ENCODE measurements at regions not wholly inside any gene's neighbourhood (a gene's known extent, or its start where the extent isn't known, plus 50 kb on each side); places are given as distances from the start of the nearest gene placed in this dataset.

GRCh38 chr5:56480705-56481427 lies 247.7 kb upstream of the ANKRD55 start (continued):
- TF ChIP-seq, protein P1, sequence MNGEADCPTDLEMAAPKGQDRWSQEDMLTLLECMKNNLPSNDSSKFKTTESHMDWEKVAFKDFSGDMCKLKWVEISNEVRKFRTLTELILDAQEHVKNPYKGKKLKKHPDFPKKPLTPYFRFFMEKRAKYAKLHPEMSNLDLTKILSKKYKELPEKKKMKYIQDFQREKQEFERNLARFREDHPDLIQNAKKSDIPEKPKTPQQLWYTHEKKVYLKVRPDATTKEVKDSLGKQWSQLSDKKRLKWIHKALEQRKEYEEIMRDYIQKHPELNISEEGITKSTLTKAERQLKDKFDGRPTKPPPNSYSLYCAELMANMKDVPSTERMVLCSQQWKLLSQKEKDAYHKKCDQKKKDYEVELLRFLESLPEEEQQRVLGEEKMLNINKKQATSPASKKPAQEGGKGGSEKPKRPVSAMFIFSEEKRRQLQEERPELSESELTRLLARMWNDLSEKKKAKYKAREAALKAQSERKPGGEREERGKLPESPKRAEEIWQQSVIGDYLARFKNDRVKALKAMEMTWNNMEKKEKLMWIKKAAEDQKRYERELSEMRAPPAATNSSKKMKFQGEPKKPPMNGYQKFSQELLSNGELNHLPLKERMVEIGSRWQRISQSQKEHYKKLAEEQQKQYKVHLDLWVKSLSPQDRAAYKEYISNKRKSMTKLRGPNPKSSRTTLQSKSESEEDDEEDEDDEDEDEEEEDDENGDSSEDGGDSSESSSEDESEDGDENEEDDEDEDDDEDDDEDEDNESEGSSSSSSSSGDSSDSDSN (CRISPR knock-in tag; IDR thresholded peaks at IDR 0.05) = peak; percentile 79
- TF ChIP-seq PPARG (CRISPR knock-in tag; conservative IDR thresholded peaks at IDR 0.05) (0 out of 2 replicates have a peak, but pooled peaks have one; percentile 9), MTA1 (CRISPR knock-in tag; IDR thresholded peaks at IDR 0.05; ENCODE audit: borderline replicate concordance) (peak; percentile 36; the same call in 1 of the 2 replicates), SMYD3 (CRISPR knock-in tag; IDR thresholded peaks at IDR 0.05) (0 out of 2 replicates have a peak, but pooled peaks have one; percentile 8), FOXK1 (CRISPR knock-in tag; IDR thresholded peaks at IDR 0.05; ENCODE audit: borderline replicate concordance, low read depth) (peak; percentile 20; the same call in 1 of the 2 replicates), SMAD1 (CRISPR knock-in tag; IDR thresholded peaks at IDR 0.05; ENCODE audit: borderline replicate concordance, low read depth) (no peak), KDM4B (CRISPR knock-in tag; IDR thresholded peaks at IDR 0.05) (0 out of 2 replicates have a peak, but pooled peaks have one; percentile 16), EP300 (IDR thresholded peaks at IDR 0.05; ENCODE audit: low read depth in 2 of 2, low read length in 2 of 2) (peak in 1 of 2 experiments; percentile 60; a peak in 2 of 4 replicates), EP300 (CRISPR knock-in tag; IDR thresholded peaks at IDR 0.05; ENCODE audit: borderline replicate concordance) (no peak; the same call in 1 of the 2 replicates), ELF4 (CRISPR knock-in tag; IDR thresholded peaks at IDR 0.05; ENCODE audit: borderline replicate concordance) (no peak), ZNF574 (CRISPR knock-in tag; IDR thresholded peaks at IDR 0.05) (peak; percentile 24), BRD4 (CRISPR knock-in tag; IDR thresholded peaks at IDR 0.05) (peak; percentile 17; the same call in 1 of the 2 replicates), PBX3 (CRISPR knock-in tag; IDR thresholded peaks at IDR 0.05; ENCODE audit: borderline replicate concordance) (no peak), ZNF687 (CRISPR knock-in tag; IDR thresholded peaks at IDR 0.05) (peak; percentile 76)
- TF ChIP-seq, protein P2, sequence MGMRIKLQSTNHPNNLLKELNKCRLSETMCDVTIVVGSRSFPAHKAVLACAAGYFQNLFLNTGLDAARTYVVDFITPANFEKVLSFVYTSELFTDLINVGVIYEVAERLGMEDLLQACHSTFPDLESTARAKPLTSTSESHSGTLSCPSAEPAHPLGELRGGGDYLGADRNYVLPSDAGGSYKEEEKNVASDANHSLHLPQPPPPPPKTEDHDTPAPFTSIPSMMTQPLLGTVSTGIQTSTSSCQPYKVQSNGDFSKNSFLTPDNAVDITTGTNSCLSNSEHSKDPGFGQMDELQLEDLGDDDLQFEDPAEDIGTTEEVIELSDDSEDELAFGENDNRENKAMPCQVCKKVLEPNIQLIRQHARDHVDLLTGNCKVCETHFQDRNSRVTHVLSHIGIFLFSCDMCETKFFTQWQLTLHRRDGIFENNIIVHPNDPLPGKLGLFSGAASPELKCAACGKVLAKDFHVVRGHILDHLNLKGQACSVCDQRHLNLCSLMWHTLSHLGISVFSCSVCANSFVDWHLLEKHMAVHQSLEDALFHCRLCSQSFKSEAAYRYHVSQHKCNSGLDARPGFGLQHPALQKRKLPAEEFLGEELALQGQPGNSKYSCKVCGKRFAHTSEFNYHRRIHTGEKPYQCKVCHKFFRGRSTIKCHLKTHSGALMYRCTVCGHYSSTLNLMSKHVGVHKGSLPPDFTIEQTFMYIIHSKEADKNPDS (CRISPR knock-in tag; IDR thresholded peaks at IDR 0.05) = no peak

Measured in HepG2 (cell line).